NCI-H2081 treated with DMSO at 0.1 percent for 48 hours (cell line): ENCODE measurements at regions not wholly inside any gene's neighbourhood (a gene's known extent, or its start where the extent isn't known, plus 50 kb on each side); places are given as distances from the start of the nearest gene placed in this dataset.
"Not testable (repeated sequence)": the region's sequence is repeated elsewhere in the genome, so short reads cannot be mapped to it uniquely, and the experiment has no call there.

Experiments used
- DNase-seq: peaks from one replicate; lab custom pipeline; 2025; lab: John Stamatoyannopoulos, UW

DNA sequence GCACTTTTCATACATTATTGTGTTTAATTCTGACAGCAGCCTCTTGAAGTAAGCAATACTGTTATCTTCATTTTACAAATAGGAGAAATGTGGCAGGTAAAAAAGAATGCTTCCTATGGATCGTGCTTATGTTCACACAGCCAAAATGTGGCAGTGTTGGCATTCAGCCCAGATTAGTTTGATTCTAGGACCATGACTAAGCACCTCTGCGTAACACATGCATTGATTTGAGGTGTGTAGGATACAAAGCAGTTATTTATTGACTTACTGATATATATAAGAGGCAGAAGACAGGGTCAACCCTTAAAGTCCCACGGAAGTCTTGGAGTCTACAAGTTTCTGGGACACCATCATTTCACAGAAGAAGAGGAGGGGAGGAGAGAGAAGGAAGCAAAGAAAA is 1144.4 kb upstream of the GOT2 start:
- no peak for DNase-seq

DNA sequence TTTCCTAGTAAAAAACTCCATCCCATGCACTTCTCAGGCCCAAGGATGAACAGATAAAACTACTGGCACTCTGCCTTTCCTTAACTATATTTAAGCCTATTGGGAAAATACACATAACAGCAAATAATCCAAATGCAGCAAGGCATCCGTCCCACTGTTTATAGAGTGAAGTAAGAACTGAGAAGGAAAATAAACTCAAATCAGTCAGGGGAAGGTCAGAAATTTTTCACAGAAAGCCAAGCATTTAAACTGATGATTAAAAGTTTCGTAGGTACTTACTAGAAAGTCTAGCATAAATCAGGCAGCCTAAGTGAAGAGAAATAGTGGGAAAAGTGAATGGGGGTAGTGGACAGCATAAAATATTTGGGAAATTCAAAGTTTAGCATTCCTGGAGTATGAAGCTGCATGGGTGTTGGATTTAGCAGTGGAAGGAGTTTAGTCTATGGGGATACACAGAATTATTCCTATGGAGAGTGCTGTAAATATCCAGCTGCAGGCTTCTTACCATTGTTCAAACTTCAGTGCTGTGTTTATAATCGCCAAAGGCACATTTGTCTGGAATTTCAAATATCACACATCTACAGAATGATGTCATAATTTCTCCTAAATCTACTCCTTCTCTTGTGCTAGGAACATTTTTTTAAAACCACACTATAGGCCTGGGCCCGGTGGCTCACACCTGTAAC is 1131.0 kb upstream of the GOT2 start:
- no peak for DNase-seq

DNA sequence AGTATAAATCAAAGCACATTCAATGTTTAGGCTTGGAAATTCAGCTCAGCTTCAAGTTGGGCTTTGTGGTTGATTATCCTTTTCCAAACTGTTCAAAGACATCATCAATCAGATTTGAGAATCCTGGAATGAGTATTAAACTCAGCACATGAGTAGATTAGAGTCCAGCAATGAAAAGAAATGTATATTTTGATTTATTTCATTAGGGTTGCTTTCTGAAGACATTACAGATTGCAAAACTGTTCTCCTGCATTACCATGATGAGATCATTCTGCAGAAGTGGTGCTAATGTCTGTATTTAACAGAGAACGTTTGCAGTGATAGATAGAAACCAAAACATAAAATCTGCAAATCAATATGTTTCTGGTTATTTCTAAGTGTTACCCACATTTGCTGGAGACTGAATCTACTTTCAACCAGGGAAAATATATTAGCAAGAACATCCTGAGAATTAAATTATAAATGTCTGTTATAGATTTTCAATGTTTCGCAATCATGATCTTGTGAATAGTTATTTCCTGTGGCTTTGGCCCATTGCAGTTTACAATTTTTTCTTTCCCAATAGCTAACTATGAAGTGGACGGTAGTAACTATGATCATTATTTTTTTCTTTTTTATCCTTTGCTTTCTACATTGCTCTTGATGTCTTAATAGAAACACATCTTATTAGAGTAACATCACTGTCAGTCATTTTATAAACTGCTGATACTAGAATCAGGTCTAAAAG is 1125.7 kb upstream of the GOT2 start:
- DNase-seq = no peak

DNA sequence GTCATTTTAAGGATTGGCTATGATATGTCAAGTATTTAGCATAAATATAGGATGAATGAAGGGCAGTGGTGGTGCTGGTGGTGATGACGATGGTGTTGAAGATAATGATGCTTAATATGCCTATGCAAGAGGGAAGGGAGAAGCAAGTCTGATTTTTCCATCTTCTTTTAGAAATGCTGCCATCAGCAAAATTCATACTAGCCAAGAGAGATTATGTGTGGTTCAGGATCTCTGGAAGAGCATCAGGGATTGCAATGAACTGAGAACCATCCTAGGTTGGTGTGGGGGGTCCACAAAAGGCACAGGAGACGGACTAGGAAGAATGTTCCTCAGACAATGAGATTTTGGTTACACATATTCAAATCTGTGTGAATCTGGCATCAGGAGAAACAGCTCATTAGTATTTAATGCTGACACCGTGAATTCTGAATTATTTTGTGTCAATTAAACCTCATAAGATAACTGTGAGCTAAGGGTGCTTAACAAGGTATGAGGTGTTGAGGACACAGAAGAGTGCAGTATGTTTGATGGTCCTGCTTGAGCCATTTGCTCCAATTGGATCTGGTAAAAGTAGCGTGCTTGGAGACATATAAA is 1120.8 kb upstream of the GOT2 start:
- no peak for DNase-seq

DNA sequence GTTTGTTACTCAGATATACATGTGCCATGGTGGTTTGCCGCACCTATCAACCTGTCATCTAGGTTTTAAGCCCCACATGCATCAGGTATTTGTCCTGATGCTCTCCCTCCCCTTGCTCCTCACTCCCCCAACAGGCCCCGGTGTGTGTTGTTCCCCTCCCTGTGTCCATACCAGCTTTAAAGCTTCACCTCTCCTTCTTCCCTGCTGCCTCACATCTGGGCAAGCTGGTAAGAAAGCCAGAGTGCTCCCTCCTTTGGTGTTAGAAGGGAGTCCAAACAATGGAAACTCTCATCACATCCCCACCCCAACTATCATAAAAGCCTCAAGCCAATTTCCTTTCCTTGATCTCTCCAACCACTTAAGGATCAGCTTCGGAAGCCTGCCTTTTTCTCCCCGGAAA is 1115.6 kb upstream of the GOT2 start:
- DNase-seq = no peak

DNA sequence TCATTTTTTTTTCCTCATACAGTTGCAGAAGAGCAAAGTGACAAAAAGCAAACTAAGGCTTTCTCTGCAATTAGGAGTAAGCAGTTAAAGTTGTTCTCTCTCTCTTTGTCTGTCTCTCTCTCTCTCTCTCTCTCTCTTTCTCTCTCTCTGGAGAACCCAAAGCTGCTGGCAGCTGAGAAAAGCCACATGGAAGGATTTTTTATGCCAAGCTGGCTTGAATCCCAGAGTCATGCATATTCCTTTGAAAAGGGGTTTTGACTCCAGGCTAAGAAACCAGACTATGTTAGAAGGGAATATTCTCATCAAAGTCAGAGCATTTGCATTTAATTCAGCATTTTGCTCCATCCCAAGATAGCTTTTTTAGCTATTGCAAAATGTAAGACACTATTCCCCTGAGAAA is 1114.2 kb upstream of the GOT2 start:
- DNase-seq = no peak

DNA sequence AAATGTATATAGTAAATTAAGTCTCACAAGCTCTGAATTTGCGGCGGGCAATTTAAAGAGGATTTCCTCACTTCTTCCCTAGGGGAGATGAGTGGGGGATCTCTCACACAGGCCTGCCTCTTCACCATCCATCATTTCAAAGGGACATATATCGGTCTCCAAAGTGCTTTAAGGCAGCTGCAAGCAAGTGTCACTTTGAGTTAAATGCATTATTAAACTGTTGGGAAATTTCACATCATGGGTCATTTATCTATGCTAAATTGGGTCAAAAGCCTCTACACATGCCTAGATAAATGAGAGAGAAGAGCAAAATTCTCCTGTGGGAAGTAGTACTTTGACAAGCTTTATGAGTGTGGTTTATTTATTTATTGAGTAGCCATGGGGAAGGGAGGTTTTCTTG is 1106.1 kb upstream of the GOT2 start:
- DNase-seq = no peak

DNA sequence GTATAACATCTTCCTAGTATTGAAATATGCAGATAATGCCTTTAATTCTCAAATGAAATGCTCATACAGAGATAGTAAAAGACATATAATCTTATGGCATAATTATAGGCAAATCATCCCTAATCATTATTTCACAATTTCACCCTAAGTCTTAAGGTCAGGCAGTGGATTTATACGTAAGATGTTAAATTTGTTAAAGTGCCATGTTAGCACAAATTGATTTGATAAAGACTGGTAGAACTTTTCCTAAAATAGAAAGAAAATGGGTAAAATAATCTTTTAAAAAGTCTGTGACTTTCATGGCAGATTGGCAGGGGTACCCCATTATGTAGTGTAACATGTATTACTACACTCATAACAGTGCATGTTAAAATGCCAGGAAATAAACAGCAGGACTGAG is 1092.7 kb upstream of the GOT2 start:
- no peak for DNase-seq

DNA sequence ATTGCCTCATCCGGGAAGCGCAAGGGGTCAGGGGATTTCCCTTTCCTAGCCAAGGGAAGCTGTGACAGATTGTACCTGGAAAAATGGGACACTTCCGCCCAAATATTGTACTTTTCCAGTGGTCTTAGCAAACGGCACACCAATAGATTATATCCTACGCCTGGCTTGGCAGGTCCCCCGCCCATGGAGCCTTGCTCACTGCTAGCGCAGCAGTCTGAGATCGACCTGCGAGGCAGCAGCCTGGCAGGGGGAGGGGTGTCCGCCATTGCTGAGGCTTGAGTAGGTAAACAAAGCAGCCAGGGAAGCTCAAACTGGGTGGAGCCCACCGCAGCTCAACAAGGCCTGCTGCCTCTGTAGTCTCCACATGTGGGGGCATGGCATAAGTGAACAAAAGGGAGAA is 1075.4 kb upstream of the GOT2 start:
- not testable (repeated sequence) for DNase-seq

DNA sequence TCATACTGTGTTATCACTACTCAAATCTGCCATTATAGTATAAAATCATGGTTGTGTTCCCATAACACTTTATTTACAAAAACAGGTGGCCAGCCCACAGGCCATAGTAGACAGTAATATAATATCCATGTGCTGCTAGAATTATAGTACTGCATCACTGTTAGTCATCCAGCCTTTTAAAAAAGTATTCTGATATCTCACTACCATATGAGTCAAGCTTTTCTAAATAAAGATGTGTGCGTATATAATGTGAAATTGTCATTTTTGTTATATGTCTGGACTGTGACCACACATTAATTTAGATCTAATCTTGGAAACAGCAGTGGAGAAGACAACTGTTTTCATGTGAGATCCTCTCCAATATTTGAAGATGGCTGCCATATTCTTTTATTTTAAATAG is 1049.1 kb upstream of the GOT2 start:
- DNase-seq = no peak

DNA sequence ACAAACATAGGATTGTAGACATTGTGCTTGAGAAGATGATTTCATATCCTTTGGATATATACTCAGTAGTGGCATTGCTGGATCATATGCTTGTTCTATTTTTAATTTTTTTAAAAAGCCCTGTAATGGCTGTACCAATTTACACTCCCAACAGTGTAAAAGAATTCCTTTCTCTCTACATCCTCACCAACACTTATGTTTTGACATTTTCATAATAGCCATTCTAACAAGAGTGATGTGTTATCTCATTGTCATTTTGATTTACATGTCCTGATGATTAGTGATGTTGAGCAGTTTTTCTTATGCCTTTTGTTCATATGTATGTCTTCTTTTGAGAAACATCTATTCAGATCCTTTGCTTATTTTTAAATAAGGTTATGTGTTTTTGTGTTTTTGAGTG is 1039.2 kb upstream of the GOT2 start:
- DNase-seq = no peak

DNA sequence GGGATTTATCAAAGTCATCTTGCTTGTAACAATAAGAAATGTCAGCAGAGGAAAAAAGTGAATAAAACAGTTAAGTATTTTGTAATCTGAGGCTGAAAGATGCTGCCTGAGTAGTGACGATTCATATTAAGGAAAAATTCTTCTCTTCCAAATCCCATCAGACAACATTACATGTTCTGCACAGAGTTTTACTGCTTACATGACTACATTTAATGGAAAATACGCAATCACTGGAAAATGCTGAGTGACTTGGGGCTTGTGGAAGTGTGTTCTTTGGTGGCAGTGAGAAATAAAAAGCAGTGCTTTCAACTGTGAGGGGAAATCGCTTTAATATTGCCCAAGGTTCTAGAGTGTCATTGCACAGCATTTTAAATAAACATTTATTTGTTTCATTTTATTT is 1025.2 kb upstream of the GOT2 start:
- DNase-seq = no peak

DNA sequence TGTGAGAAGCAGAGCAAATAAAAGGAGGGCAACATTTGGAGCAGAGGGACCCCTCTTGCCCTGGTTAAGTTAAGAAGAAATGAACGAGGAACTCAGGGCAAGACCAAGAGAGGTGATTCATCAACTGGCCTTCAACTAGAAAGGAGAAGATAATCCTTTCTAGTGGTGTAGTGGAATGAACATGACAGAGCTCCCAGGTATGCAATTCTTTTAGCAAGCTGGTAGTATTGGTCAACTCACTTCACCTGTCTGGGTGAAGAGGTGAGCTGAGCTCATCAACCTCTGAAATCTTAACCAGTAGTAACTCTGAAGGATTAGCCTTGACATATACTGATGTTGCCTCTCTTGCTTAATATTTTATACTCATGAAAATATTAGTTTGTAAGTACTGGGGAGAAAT is 1024.7 kb upstream of the GOT2 start:
- no peak for DNase-seq

DNA sequence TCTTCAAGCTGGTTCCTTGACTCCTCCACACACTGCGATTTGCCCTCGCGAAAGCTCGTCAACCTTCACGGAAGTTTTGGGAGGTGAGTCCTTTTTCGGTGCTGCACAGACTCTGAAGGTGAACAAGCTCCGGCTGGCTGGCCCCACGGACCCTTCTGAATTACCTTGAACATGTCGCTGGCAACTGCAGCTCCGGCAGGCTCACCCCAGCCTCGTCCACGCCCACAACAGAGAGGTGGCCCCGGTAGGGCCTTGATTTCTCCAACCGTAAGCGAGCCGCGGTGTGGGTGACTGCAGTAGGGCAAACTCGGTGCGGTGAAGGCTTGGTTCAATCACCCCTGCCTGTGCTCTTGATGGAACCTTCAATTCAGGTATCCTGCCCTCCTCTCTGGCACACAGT is 1020.7 kb upstream of the GOT2 start:
- no peak for DNase-seq

DNA sequence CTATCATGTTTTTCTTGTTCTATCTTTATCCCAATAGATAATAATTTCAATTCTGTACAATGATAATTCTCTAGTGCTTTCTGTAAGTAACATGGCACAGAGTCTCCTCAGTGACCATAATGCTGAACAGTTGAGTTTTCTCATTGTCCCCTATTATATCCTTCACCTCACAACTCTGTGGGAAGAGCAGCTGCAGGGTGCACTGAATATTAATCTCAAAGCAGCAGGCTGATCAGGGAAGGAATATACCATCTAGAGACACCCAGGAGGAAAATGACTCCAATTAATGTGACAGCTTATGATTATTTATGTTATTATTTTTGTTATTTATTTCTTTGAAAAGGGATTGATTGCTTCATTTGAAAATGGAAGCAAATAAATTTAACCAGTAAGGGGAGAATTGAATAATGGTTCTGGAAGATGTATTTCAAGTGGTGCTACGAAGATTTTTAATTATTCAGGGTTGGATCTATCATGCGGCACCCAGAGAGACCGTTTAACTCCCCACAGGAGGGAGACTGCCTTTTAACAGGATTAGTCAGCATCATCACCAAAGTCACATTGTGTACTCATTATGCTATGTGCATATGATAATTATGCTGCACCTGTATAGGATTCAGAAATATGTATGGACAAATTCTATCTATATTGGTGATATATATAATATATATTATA is 1015.7 kb upstream of the GOT2 start:
- DNase-seq = no peak

DNA sequence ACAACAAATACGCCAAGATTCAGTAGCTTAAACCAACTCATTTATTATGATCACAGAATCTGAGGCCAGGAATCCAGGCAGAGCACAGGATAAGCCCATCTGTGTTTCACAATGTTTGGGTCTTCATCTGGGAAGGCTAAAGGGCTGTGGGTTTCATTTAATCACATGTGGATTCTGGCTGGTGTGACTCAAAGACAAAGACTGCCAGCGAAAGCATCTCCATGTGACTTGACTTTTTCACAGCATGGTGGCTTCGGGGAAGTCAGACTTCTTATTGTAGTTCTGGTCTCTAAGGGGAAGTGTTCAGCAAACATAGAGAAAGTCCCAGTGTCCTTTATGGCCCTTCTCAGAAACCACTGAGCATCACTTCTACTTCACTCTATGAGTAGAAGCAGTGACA is 1014.4 kb upstream of the GOT2 start:
- no peak for DNase-seq

DNA sequence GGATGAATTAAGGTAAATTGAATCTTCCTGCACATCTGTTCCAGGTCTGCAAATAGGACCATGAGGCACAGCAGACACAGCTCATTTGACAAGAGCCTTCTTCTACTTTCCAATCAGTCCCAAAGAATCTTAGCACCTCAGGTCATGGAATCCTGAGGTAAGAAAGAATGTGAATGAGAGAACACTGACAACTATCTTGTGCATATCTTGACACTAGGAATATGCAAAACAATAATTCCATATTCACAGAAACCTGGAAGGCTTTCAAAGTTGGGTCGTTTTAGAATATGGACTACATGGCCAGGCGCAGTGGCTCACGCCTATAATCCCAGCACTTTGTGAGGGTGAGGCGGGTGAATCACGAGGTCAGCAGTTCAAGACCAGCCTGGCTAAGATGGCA is 1009.4 kb upstream of the GOT2 start:
- DNase-seq = no peak

DNA sequence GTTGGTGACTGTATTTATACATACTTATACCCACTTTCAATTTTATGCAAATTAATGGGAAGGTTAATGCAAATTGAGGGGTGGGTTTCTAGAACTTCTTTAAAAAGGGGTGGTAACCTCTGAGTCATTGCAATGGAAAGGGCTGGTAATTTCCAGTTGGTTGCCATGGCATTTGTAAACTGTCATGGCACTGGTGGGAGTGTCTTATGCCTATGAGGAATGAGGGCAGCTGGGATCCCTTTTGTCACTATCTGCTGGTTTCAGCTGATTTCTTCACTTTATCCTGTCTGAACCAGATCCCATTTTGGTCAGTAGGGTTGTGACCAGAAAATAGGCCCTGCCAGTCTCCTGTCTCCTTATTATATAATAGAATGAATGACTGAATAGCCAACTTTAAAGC is 1006.7 kb upstream of the GOT2 start:
- DNase-seq = no peak

DNA sequence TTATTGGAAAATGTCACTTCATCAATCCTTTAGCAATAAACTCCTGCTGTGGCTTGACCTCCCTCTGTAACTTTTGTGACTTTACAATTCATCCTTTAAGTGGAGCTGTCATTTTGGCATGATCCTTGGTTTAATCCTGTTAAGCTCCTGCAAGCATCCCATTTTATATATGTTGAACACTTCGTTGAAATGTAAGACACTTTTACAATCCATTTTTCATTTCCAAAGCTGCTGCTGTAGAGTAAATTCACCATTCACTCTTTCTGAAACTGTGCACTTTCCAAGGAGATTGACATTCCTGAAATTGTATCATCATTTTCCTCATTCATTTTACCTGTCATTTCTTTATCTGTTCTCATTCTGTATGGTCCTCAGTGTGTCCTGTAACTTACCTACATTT is 1003.2 kb upstream of the GOT2 start:
- DNase-seq = no peak

DNA sequence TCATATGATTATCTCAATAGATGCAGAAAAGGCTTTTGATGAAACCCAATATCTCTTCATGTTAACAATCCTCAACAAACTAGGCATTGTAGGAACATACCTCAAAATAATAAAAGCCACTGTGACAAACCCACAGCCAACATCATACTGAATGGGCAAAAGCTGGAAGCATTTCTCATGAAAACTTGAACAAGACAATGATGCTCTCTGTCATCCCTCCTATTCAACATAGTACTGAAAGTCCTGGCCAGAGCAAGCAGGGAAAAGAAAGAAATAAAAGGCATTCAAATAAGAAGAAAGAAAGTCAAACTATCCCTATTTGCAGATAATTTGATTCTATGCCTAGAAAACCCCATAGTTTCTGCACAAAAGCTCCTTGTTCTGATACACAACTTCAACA is 999.2 kb upstream of the GOT2 start:
- no peak for DNase-seq

DNA sequence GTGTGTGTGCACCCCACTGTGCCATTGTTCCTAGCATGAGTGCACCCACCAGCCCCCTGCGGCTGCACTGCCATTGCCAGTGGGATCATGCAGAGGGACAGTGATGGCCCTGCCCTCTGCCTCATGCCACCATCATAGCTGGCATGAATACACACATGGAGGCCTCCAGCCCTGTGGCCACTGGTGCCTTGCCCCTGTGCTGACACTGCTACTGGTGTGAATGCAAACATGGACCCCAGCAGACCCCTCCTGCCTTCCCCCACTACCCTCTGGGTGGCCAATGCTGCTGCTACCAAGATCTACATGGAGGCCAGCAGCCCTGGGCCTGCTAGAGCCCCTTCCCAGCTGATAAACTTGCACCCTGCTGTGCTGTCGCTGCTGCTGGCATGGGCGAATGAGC is 995.5 kb upstream of the GOT2 start:
- DNase-seq = no peak

DNA sequence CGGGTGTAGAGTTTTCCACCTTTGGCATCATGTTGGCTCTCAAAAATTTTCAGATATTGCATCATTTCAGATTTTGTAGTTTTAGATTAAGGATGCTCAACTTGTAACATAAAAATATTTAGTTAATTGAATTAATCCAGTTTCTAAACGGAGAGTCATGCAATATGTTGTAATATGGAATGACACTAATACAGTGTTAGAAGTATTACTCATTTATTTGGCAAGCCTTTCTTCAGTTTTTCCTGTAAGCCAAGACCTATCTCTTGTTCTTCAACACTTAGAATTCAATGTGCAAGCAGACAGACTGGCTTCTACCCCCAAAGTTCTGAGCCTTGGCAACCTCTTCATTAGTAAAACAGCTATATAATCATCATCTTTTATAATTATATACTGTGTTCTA is 985.0 kb upstream of the GOT2 start:
- no peak for DNase-seq
